Effector memory CD4-positive, alpha-beta T cell (primary cell): ENCODE measurements at regions not wholly inside any gene's neighbourhood (a gene's known extent, or its start where the extent isn't known, plus 50 kb on each side); places are given as distances from the start of the nearest gene placed in this dataset.

Experiments used
- DNase-seq, 3 donors: peaks; one replicate each; pipeline ENCODE4 v3.0.0-alpha.2; 2020
- H3K27ac ChIP-seq: 2 replicates; pipeline ENCODE4 v1.7.0; 2013; ENCODE audit warnings: mild to moderate bottlenecking, low read length, moderate library complexity; ENCODE audit not compliant: insufficient read depth, poor library complexity, severe bottlenecking
- H3K27me3 ChIP-seq: replicated peaks from 2 replicates; pipeline ENCODE4 v1.7.0; 2013; ENCODE audit warnings: mild to moderate bottlenecking, low read length; ENCODE audit not compliant: insufficient read depth, control insufficient read depth, poor library complexity, severe bottlenecking
- H3K36me3 ChIP-seq: 2 replicates; pipeline ENCODE4 v1.7.0; 2013; ENCODE audit warnings: mild to moderate bottlenecking, low read length, moderate library complexity; ENCODE audit not compliant: control insufficient read depth, insufficient read depth
- H3K4me1 ChIP-seq: 2 replicates; pipeline ENCODE4 v1.7.0; 2013; ENCODE audit warnings: low read length, mild to moderate bottlenecking; ENCODE audit not compliant: control insufficient read depth, insufficient read depth, poor library complexity, severe bottlenecking
- H3K4me3 ChIP-seq: 2 replicates; pipeline ENCODE4 v1.7.0; 2013; ENCODE audit warnings: low read length, low read depth, mild to moderate bottlenecking; ENCODE audit not compliant: insufficient read depth, poor library complexity, severe bottlenecking
- H3K9me3 ChIP-seq: 2 replicates; pipeline ENCODE4 v1.7.0; 2013; ENCODE audit warnings: mild to moderate bottlenecking, low read length, moderate library complexity; ENCODE audit not compliant: control insufficient read depth

- no peak overlapping the region for H3K4me3 ChIP-seq
- H3K27me3 ChIP-seq = no peaks in the 10 kb centered on the region
- H3K9me3 ChIP-seq = no peaks in the 10 kb centered on the region
- H3K27ac ChIP-seq = no peak overlapping the region
- DNase-seq = no peak
- H3K4me1 ChIP-seq = no peaks in the 10 kb centered on the region
- H3K36me3 ChIP-seq = no peaks in the 10 kb centered on the region
These were observed 105.4 kb upstream of the MPP7 start for GRCh38 chr10:28408237-28408777.

DNA sequence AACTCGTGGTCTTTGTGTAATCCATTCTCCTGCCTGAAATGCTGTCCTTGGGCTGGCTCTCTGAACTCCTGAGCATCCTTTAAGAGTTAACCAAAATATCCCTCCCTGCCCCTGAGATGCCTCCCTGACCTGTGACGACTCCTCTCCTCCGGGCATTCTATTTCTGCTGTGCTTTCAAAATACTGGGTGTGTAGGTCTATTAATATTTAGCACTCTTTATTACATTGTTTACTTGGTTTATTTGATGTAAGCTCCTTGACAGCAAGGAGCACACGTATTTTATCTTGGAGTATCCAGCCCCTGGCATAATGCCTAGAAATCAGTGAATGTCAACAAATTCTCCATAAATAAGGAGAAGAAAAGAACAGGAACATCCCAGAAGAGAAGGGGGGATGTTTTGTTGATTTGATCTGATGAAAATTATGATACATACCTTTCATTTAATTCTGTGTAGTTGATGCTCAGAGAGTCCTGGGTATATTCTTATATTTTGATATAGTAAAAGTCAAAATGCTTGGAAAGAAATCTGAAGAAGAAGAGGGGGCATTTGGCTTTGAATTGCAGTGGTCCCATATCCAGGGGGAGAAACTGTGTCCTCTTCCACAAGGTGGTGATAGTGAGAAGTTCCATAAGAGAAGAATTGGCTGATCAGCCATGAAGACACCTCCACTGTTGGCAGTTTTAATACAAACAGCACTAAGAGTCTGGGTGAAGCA, 107.7 kb upstream of the MPP7 start:
- DNase-seq = no peak
- H3K27me3 ChIP-seq = no peaks in the 10 kb centered on the region
- H3K4me3 ChIP-seq = no peak overlapping the region
- no peaks in the 10 kb centered on the region for H3K36me3 ChIP-seq
- no peaks in the 10 kb centered on the region for H3K9me3 ChIP-seq
- no peaks in the 10 kb centered on the region for H3K4me1 ChIP-seq
- no peak overlapping the region for H3K27ac ChIP-seq

GRCh38 chr10:28411136-28411460, 108.2 kb upstream of the MPP7 start:
- Histone ChIP-seq H3K4me1 (no peaks in the 10 kb centered on the region), H3K9me3 (no peaks in the 10 kb centered on the region), H3K36me3 (no peaks in the 10 kb centered on the region), H3K27me3 (no peaks in the 10 kb centered on the region), H3K27ac (no peak overlapping the region), H3K4me3 (no peak overlapping the region)
- no peak for DNase-seq

DNA sequence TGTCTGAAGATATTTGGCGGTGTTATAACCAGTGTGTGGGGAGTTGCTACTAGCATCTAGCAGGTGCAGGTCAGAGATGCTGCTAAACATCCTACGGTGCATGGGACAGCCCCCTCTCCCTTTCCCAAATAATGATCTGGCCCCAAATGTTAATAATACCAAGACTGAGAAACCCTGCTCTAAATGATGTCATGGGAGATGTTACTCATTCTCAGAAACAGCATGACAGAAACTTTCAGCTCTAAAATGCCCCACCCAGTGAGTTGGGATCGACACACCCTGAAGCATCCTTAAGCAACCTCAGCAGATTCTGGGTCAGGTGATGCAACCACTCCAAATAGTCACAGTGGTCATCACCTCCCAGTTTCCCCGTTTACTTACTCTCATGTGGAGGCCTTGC, 108.8 kb upstream of the MPP7 start:
- Histone ChIP-seq H3K27ac (no peak overlapping the region), H3K9me3 (no peaks in the 10 kb centered on the region), H3K4me1 (no peaks in the 10 kb centered on the region), H3K27me3 (no peaks in the 10 kb centered on the region), H3K4me3 (no peak overlapping the region), H3K36me3 (no peaks in the 10 kb centered on the region)
- DNase-seq = no peak

GRCh38 chr10:28418069-28418468, 114.8 kb upstream of the WAC start:
- no peaks in the 10 kb centered on the region for H3K9me3 ChIP-seq
- H3K27ac ChIP-seq = no peak overlapping the region
- H3K36me3 ChIP-seq = no peaks in the 10 kb centered on the region
- H3K4me3 ChIP-seq = no peak overlapping the region
- H3K27me3 ChIP-seq = no peaks in the 10 kb centered on the region
- DNase-seq = no peak
- no peaks in the 10 kb centered on the region for H3K4me1 ChIP-seq

DNA sequence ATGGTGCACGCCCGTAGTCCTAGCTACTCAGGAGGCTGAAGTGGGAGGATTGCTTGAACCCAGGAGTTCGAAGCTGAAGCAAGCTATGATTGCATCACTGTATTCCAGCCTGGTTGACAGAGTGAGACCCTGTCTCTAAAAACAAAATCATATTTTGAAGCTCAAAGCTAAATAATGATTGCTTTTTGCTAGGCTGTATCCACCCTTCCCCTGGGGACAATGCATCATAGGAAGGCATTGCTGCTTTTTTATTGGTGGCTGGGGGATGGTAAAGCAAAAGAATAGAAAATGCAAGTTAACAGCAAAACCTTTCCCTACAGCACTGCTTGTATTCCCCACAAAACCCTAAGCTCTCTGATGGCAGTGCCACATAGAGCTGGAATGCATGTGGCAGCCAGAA, 107.5 kb upstream of the WAC start:
- Histone ChIP-seq H3K4me1 (no peaks in the 10 kb centered on the region), H3K27me3 (no peaks in the 10 kb centered on the region), H3K4me3 (no peak overlapping the region), H3K9me3 (no peaks in the 10 kb centered on the region), H3K27ac (no peak overlapping the region), H3K36me3 (no peaks in the 10 kb centered on the region)
- DNase-seq = no peak

- no peak overlapping the region for H3K4me3 ChIP-seq
- no peaks in the 10 kb centered on the region for H3K27me3 ChIP-seq
- H3K36me3 ChIP-seq = no peaks in the 10 kb centered on the region
- no peak for DNase-seq
- H3K27ac ChIP-seq = no peak overlapping the region
- H3K4me1 ChIP-seq = no peaks in the 10 kb centered on the region
- H3K9me3 ChIP-seq = no peaks in the 10 kb centered on the region
These were observed 106.3 kb upstream of the WAC start for GRCh38 chr10:28426392-28427159.

- Histone ChIP-seq H3K9me3 (no peaks in the 10 kb centered on the region), H3K4me3 (no peak overlapping the region), H3K4me1 (peaks cover 2% of the 10 kb centered on the region), H3K27me3 (no peaks in the 10 kb centered on the region), H3K36me3 (no peaks in the 10 kb centered on the region), H3K27ac (no peak overlapping the region)
- no peak for DNase-seq
These were observed 105.5 kb upstream of the WAC start for GRCh38 chr10:28427376-28427775.

DNA sequence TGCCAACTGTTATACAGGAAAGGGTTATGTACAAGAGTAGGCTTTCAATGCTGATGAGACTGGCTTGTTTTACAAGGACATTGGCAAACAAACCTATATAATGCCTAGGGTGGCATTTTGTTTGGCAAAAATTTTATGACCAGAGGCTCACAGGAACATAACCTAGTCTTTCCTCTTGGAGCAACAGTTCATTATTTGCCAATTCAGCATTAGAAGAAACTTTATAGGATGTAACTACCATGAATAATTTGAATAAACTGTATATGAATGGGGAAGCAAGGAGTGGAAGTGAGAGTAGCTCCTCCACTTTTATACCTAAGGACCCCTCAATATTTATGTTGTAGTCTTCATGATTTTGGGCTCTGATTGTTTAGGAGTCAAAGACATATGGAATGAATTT, 103.9 kb upstream of the WAC start:
- H3K27ac ChIP-seq = no peak overlapping the region
- H3K4me3 ChIP-seq = no peak overlapping the region
- no peak for DNase-seq
- no peaks in the 10 kb centered on the region for H3K9me3 ChIP-seq
- H3K27me3 ChIP-seq = no peaks in the 10 kb centered on the region
- no peaks in the 10 kb centered on the region for H3K36me3 ChIP-seq
- peaks cover 2% of the 10 kb centered on the region for H3K4me1 ChIP-seq

- Histone ChIP-seq H3K4me1 (peaks cover 2% of the 10 kb centered on the region), H3K36me3 (no peaks in the 10 kb centered on the region), H3K27me3 (no peaks in the 10 kb centered on the region), H3K4me3 (no peak overlapping the region), H3K9me3 (no peaks in the 10 kb centered on the region), H3K27ac (no peak overlapping the region)
- DNase-seq = no peak
These were observed 103.2 kb upstream of the WAC start for GRCh38 chr10:28429573-28430216.
